LNCAP (cell line): ENCODE measurements at regions not wholly inside any gene's neighbourhood (a gene's known extent, or its start where the extent isn't known, plus 50 kb on each side); places are given as distances from the start of the nearest gene placed in this dataset.

Experiments used
- CTCF ChIP-seq: fragments of 450-650 bp; IDR thresholded peaks from 2 replicates; pipeline ENCODE4 v1.5.1; 2017; ENCODE audit warnings: mild to moderate bottlenecking

- no peak for TF ChIP-seq CTCF
Measured at GRCh38 chr6:23282252-23283021, 713.1 kb downstream of the HDGFL1 start.

GRCh38 chr6:23293653-23294052, 724.3 kb downstream of the HDGFL1 start:
- no peak for TF ChIP-seq CTCF

GRCh38 chr6:23301556-23301955, 732.2 kb downstream of the HDGFL1 start:
- TF ChIP-seq CTCF: no peak

GRCh38 chr6:23302514-23302913, 733.1 kb downstream of the HDGFL1 start:
- no peak for TF ChIP-seq CTCF

- TF ChIP-seq CTCF: no peak
Measured at GRCh38 chr6:23305325-23305943, 736.1 kb downstream of the HDGFL1 start.

GRCh38 chr6:23306251-23306950, 737.0 kb downstream of the HDGFL1 start:
- TF ChIP-seq CTCF: no peak

GRCh38 chr6:23307516-23307915, 738.1 kb downstream of the HDGFL1 start:
- no peak for TF ChIP-seq CTCF
